GM18951 (cell line): ENCODE measurements at regions not wholly inside any gene's neighbourhood (a gene's known extent, or its start where the extent isn't known, plus 50 kb on each side); places are given as distances from the start of the nearest gene placed in this dataset.

Experiments
- POLR2A ChIP-seq: IDR thresholded peaks from 4 replicates; pipeline ENCODE4 v1.6.1; 2011; ENCODE audit warnings: mild to moderate bottlenecking; ENCODE audit not compliant: insufficient read length, insufficient read depth; ENCODE audit errors: extremely low read depth
- in situ Hi-C: fragments of 300-500 bp; cut with MboI; formaldehyde crosslinking; loops from one replicate; pipeline ENCODE4 v1.12.0; 2022; ENCODE audit warnings: low sequenced_read_pairs, mixed read lengths, inconsistent platforms; ENCODE audit not compliant: unreplicated experiment

GRCh38 chr18:986051-986450 is 81.4 kb downstream of the ADCYAP1 start:
- no peak for TF ChIP-seq POLR2A
- in situ Hi-C loops, result no loop called here

GRCh38 chr18:986552-986951 is 81.9 kb downstream of the ADCYAP1 start:
- no peak for TF ChIP-seq POLR2A
- in situ Hi-C loops, result no loop called here

GRCh38 chr18:987325-988186 is 82.9 kb downstream of the ADCYAP1 start:
- in situ Hi-C loops, result no loop called here
- no peak for TF ChIP-seq POLR2A

- no peak for TF ChIP-seq POLR2A
- in situ Hi-C loops, result no loop called here
Observed at GRCh38 chr18:989425-989824, 84.8 kb downstream of the ADCYAP1 start.

GRCh38 chr18:990197-990596 is 85.5 kb downstream of the ADCYAP1 start:
- TF ChIP-seq POLR2A, result no peak
- in situ Hi-C loops, result no loop called here

- TF ChIP-seq POLR2A, result no peak
- in situ Hi-C loops, result no loop called here
Observed at GRCh38 chr18:991441-991840, 86.8 kb downstream of the ADCYAP1 start.

- TF ChIP-seq POLR2A, result no peak
- in situ Hi-C loops, result no loop called here
Observed at GRCh38 chr18:993560-993959, 88.9 kb downstream of the ADCYAP1 start.

GRCh38 chr18:995629-996028 is 91.0 kb downstream of the ADCYAP1 start:
- in situ Hi-C loops, result no loop called here
- no peak for TF ChIP-seq POLR2A

- in situ Hi-C loops, result no loop called here
- TF ChIP-seq POLR2A, result no peak
Observed at GRCh38 chr18:997499-997898, 92.8 kb downstream of the ADCYAP1 start.

- in situ Hi-C loops, result no loop called here
- no peak for TF ChIP-seq POLR2A
Observed at GRCh38 chr18:998936-999335, 94.3 kb downstream of the ADCYAP1 start.

GRCh38 chr18:1002653-1003178 is 98.0 kb downstream of the ADCYAP1 start:
- no peak for TF ChIP-seq POLR2A
- in situ Hi-C loops, result no loop called here

- in situ Hi-C loops, result no loop called here
- TF ChIP-seq POLR2A, result no peak
Observed at GRCh38 chr18:1003499-1003898, 98.8 kb downstream of the ADCYAP1 start.

GRCh38 chr18:1006304-1006703 is 101.6 kb downstream of the ADCYAP1 start:
- TF ChIP-seq POLR2A, result no peak
- in situ Hi-C loops, result no loop called here

- no peak for TF ChIP-seq POLR2A
- in situ Hi-C loops, result no loop called here
Observed at GRCh38 chr18:1006965-1007364, 102.3 kb downstream of the ADCYAP1 start.

GRCh38 chr18:1011349-1011748 is 106.7 kb downstream of the ADCYAP1 start:
- no peak for TF ChIP-seq POLR2A
- in situ Hi-C loops, result no loop called here

GRCh38 chr18:1012775-1013174 is 108.1 kb downstream of the ADCYAP1 start:
- in situ Hi-C loops, result no loop called here
- TF ChIP-seq POLR2A, result no peak
